Liver (tissue), 8 donors: ENCODE measurements at regions not wholly inside any gene's neighbourhood (a gene's known extent, or its start where the extent isn't known, plus 50 kb on each side); places are given as distances from the start of the nearest gene placed in this dataset.

ENCODE experiments used
- DNase-seq: peaks from one replicate; pipeline ENCODE4 v3.0.0-alpha.2; 2017; ENCODE audit warnings: low spot score
- H3K27ac ChIP-seq, 2 donors: one replicate each; pipeline ENCODE4 v1.7.0; 2013; ENCODE audit warnings: inconsistent platforms in 2 of 2, low read length in 2 of 2, control low read depth in 1 of 2, low read depth in 1 of 2, mild to moderate bottlenecking in 1 of 2
- H3K27me3 ChIP-seq, 4 donors: one replicate each; pipeline versions ENCODE4 v1.6.1 to v1.7.0; 2013; ENCODE audit warnings: low read length in 3 of 4, inconsistent platforms in 1 of 4, mild to moderate bottlenecking in 1 of 4, moderate library complexity in 1 of 4; ENCODE audit not compliant: control insufficient read depth in 4 of 4, insufficient read depth in 4 of 4
- H3K36me3 ChIP-seq, 4 donors: one replicate each; pipeline versions ENCODE4 v1.6.1 to v1.7.0; 2013; ENCODE audit warnings: low read length in 3 of 4, mild to moderate bottlenecking in 3 of 4, low read depth in 1 of 4, moderate library complexity in 1 of 4; ENCODE audit not compliant: control insufficient read depth in 4 of 4, insufficient read depth in 3 of 4
- H3K4me1 ChIP-seq, 4 donors: one replicate each; pipeline versions ENCODE4 v1.6.1 to v1.7.0; 2013; ENCODE audit warnings: low read length in 3 of 4, mild to moderate bottlenecking in 3 of 4, moderate library complexity in 1 of 4; ENCODE audit not compliant: control insufficient read depth in 4 of 4, insufficient read depth in 4 of 4
- H3K4me3 ChIP-seq, 3 donors: one replicate each; pipeline versions ENCODE4 v1.6.1 to v1.7.0; 2013; ENCODE audit warnings: low read length in 3 of 3, control low read depth in 1 of 3, low read depth in 1 of 3, mild to moderate bottlenecking in 1 of 3
- H3K9ac ChIP-seq, 2 donors: one replicate each; pipeline ENCODE4 v1.7.0; 2013; ENCODE audit warnings: low read length in 2 of 2, mild to moderate bottlenecking in 2 of 2, moderate library complexity in 2 of 2, control low read depth in 1 of 2, low read depth in 1 of 2
- H3K9me3 ChIP-seq, 4 donors: one replicate each; pipeline versions ENCODE4 v1.6.1 to v1.7.0; 2013; ENCODE audit warnings: low read length in 3 of 4; ENCODE audit not compliant: control insufficient read depth in 4 of 4
- EGR1 ChIP-seq, 2 donors: IDR thresholded peaks; 2 replicates each; pipeline ENCODE4 v1.6.1; 2016 to 2018; ENCODE audit warnings: antibody characterized with exemption in 2 of 2, low read depth in 2 of 2
- FOXA1 ChIP-seq: IDR thresholded peaks from 2 replicates; pipeline ENCODE4 v1.6.1; 2016; ENCODE audit warnings: antibody characterized with exemption
- FOXA2 ChIP-seq: IDR thresholded peaks from 2 replicates; pipeline ENCODE4 v1.6.1; 2016; ENCODE audit warnings: antibody characterized with exemption
- GABPA ChIP-seq, 2 donors: IDR thresholded peaks in 1 of 2; conservative IDR thresholded peaks in 1 of 2; 2 replicates each; pipeline ENCODE4 v1.6.1; 2016; ENCODE audit warnings: antibody characterized with exemption in 2 of 2, mild to moderate bottlenecking in 1 of 2, moderate library complexity in 1 of 2
- HNF4A ChIP-seq, 2 donors: conservative IDR thresholded peaks; 2 replicates each; pipeline ENCODE4 v1.6.1; 2016; ENCODE audit warnings: antibody characterized with exemption in 2 of 2, mild to moderate bottlenecking in 2 of 2
- HNF4G ChIP-seq: IDR thresholded peaks from 2 replicates; pipeline ENCODE4 v1.6.1; 2016; ENCODE audit warnings: antibody characterized with exemption
- JUND ChIP-seq, 2 donors: IDR thresholded peaks; 2 replicates each; pipeline ENCODE4 v1.6.1; 2016; ENCODE audit warnings: antibody characterized with exemption in 2 of 2
- NR2F2 ChIP-seq: IDR thresholded peaks from 2 replicates; pipeline ENCODE4 v1.6.1; 2016; ENCODE audit warnings: antibody characterized with exemption
- RAD21 ChIP-seq, 2 donors: IDR thresholded peaks; 2 replicates each; pipeline ENCODE4 v1.6.1; 2016; ENCODE audit warnings: antibody characterized with exemption in 2 of 2, mild to moderate bottlenecking in 2 of 2
- RXRA ChIP-seq, 2 donors: IDR thresholded peaks; 2 replicates each; pipeline ENCODE4 v1.6.1; 2017 to 2018; ENCODE audit warnings: antibody characterized with exemption in 2 of 2, mild to moderate bottlenecking in 1 of 2
- SP1 ChIP-seq: IDR thresholded peaks from 2 replicates; pipeline ENCODE4 v1.6.1; 2018; ENCODE audit warnings: antibody characterized with exemption, mild to moderate bottlenecking
- TAF1 ChIP-seq: conservative IDR thresholded peaks from 2 replicates; pipeline ENCODE4 v1.6.1; 2016; ENCODE audit warnings: antibody characterized with exemption, mild to moderate bottlenecking
- YY1 ChIP-seq: IDR thresholded peaks from 2 replicates; pipeline ENCODE4 v1.6.1; 2016; ENCODE audit warnings: antibody characterized with exemption, mild to moderate bottlenecking
- WGBS: extraction: QIAGEN DNeasy Blood & Tissue Kit; methylation state at CpG from one replicate; pipeline ENCODE4 v1.1.7; 2013; 5-methylcytosine and 5-hydroxymethylcytosine counted together
- TF ChIP-seq, protein P1 (sequence below): IDR thresholded peaks from 2 replicates; pipeline ENCODE4 v1.6.1; 2016; ENCODE audit warnings: antibody characterized with exemption
- TF ChIP-seq, protein P2 (sequence below): IDR thresholded peaks from 2 replicates; pipeline ENCODE4 v1.6.1; 2016; ENCODE audit warnings: antibody characterized with exemption
- TF ChIP-seq, protein P3 (sequence below): IDR thresholded peaks from 2 replicates; pipeline ENCODE4 v1.6.1; 2016; ENCODE audit warnings: antibody characterized with exemption, mild to moderate bottlenecking
- TF ChIP-seq, protein P4 (sequence below): fragments of 150-350 bp; IDR thresholded peaks from 2 replicates; pipeline ENCODE4 v1.5.1; 2017; ENCODE audit warnings: improper control_type of control experiment, low read depth, low read length; ENCODE audit not compliant: missing input control
- donor health status: healthy.
- donor health status: healthy.
- donor health status: healthy.
- donor health status: healthy.
- donor health status: healthy.

DNA sequence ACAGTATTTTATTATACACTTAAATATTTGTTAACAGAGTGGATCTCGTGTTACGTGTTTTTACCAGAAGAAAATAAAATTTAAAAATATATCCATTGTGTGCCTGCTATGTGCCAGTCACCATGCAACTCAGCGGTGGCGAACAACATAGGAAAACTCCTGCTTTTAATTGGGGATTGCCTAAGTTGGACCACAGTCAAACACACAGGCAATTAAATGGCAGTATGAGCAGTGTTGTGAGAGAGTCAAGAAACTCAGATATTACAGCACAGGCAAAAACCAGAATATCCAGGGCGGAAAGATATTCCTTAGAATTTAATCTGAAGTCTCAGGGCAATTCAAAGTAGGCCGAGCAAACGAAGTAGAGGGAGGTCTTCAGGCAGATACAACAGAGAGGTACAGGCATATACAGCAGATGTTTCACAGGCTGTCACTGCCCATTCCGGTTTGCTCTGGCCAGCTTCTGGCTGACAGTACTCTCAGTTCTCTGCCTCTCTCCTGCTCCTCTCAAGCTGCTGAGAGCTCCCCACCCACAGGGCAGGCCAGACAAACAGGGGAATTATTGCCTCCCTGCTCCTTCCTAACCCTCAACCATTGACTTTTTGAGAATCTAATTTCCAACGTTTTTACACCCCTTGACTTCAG lies 540.2 kb upstream of the TMEM132C start:
- TF ChIP-seq YY1 (no peak), RXRA (IDR thresholded peaks at IDR 0.05) (no peak), HNF4G (no peak), FOXA1 (no peak), FOXA2 (no peak), TAF1 (no peak)
- TF ChIP-seq, protein P1, sequence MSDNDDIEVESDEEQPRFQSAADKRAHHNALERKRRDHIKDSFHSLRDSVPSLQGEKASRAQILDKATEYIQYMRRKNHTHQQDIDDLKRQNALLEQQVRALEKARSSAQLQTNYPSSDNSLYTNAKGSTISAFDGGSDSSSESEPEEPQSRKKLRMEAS, result no peak
- TF ChIP-seq, protein P2, sequence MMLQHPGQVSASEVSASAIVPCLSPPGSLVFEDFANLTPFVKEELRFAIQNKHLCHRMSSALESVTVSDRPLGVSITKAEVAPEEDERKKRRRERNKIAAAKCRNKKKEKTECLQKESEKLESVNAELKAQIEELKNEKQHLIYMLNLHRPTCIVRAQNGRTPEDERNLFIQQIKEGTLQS, result no peak
- H3K4me1 ChIP-seq, result no peaks in the 10 kb centered on the region
- no peaks in the 10 kb centered on the region for H3K9me3 ChIP-seq
- WGBS, result 76% methylated on average over 9 of the region's 9 CpGs
- no peaks in the 10 kb centered on the region for H3K36me3 ChIP-seq
- no peak overlapping the region for H3K27ac ChIP-seq
- no peaks in the 10 kb centered on the region for H3K27me3 ChIP-seq
- no peak for DNase-seq
- H3K4me3 ChIP-seq, result no peak overlapping the region
- no peak overlapping the region for H3K9ac ChIP-seq

DNA sequence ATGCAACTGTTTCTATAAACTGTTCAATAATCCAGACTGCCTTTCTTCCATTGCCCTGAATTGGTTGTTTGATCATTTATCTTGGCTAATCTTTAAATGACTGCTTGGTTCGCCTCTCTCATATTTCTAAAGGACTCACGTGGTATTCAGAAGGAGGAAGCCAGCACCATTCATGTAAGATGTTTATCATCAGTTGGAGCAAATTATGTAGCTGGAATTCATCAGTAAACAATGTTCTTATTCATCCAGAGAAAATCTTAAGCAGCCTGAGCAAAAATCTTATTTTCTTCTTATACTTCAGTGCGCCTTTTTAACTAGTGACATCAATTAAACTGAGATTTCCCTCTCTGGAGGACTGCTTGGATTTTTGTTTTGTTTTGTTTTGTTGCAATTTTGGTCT lies 538.7 kb upstream of the TMEM132C start:
- no peak for DNase-seq
- H3K27ac ChIP-seq, result no peak overlapping the region
- H3K4me3 ChIP-seq, result no peak overlapping the region
- 75% methylated on average over 3 of the region's 3 CpGs for whole genome bisulfite sequencing
- H3K9ac ChIP-seq, result no peak overlapping the region
- H3K36me3 ChIP-seq, result no peaks in the 10 kb centered on the region
- H3K9me3 ChIP-seq, result no peaks in the 10 kb centered on the region
- no peaks in the 10 kb centered on the region for H3K4me1 ChIP-seq
- no peaks in the 10 kb centered on the region for H3K27me3 ChIP-seq
- TF ChIP-seq EGR1 (IDR thresholded peaks at IDR 0.05; ENCODE audit: low read depth in 2 of 2) (no peak), FOXA1 (no peak), HNF4A (conservative IDR thresholded peaks at IDR 0.05) (no peak), GABPA (IDR thresholded peaks at IDR 0.05 in 1 of 2, conservative IDR thresholded peaks at IDR 0.05 in 1 of 2) (no peak), JUND (IDR thresholded peaks at IDR 0.05) (no peak), RAD21 (IDR thresholded peaks at IDR 0.05) (no peak), FOXA2 (no peak), NR2F2 (no peak), RXRA (IDR thresholded peaks at IDR 0.05) (no peak), SP1 (no peak)
- TF ChIP-seq, protein P3, sequence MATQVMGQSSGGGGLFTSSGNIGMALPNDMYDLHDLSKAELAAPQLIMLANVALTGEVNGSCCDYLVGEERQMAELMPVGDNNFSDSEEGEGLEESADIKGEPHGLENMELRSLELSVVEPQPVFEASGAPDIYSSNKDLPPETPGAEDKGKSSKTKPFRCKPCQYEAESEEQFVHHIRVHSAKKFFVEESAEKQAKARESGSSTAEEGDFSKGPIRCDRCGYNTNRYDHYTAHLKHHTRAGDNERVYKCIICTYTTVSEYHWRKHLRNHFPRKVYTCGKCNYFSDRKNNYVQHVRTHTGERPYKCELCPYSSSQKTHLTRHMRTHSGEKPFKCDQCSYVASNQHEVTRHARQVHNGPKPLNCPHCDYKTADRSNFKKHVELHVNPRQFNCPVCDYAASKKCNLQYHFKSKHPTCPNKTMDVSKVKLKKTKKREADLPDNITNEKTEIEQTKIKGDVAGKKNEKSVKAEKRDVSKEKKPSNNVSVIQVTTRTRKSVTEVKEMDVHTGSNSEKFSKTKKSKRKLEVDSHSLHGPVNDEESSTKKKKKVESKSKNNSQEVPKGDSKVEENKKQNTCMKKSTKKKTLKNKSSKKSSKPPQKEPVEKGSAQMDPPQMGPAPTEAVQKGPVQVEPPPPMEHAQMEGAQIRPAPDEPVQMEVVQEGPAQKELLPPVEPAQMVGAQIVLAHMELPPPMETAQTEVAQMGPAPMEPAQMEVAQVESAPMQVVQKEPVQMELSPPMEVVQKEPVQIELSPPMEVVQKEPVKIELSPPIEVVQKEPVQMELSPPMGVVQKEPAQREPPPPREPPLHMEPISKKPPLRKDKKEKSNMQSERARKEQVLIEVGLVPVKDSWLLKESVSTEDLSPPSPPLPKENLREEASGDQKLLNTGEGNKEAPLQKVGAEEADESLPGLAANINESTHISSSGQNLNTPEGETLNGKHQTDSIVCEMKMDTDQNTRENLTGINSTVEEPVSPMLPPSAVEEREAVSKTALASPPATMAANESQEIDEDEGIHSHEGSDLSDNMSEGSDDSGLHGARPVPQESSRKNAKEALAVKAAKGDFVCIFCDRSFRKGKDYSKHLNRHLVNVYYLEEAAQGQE, result no peak
- TF ChIP-seq, protein P2, result no peak
- TF ChIP-seq, protein P4, sequence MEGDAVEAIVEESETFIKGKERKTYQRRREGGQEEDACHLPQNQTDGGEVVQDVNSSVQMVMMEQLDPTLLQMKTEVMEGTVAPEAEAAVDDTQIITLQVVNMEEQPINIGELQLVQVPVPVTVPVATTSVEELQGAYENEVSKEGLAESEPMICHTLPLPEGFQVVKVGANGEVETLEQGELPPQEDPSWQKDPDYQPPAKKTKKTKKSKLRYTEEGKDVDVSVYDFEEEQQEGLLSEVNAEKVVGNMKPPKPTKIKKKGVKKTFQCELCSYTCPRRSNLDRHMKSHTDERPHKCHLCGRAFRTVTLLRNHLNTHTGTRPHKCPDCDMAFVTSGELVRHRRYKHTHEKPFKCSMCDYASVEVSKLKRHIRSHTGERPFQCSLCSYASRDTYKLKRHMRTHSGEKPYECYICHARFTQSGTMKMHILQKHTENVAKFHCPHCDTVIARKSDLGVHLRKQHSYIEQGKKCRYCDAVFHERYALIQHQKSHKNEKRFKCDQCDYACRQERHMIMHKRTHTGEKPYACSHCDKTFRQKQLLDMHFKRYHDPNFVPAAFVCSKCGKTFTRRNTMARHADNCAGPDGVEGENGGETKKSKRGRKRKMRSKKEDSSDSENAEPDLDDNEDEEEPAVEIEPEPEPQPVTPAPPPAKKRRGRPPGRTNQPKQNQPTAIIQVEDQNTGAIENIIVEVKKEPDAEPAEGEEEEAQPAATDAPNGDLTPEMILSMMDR, result no peak
